Frontal cortex (tissue), 3 donors: ENCODE measurements at regions not wholly inside any gene's neighbourhood (a gene's known extent, or its start where the extent isn't known, plus 50 kb on each side); places are given as distances from the start of the nearest gene placed in this dataset.
"Not testable (repeated sequence)": the region's sequence is repeated elsewhere in the genome, so short reads cannot be mapped to it uniquely, and the experiment has no call there.

Experiments used
- DNase-seq, 2 donors: peaks; one replicate each; pipeline ENCODE4 v3.0.0; 2012; ENCODE audit warnings: low spot score in 2 of 2
- FAIRE-seq: peaks from 2 replicates; lab custom pipeline; 2012; peaks lifted over from hg19 to GRCh38; lab: Jason Lieb, UNC
- donor health status: control.
- donor health status: control.
- donor health status: control.

GRCh38 chr5:99272576-99272975 is 343.8 kb upstream of the CHD1 start:
- FAIRE-seq = no peak

GRCh38 chr5:99258819-99259218 is 330.0 kb upstream of the CHD1 start:
- FAIRE-seq (no peak), DNase-seq (no peak)

More at GRCh38 chr5:99272576-99272975, 343.8 kb upstream of the CHD1 start:
- no peak for DNase-seq

GRCh38 chr5:99248066-99248465 is 319.3 kb upstream of the CHD1 start:
- no peak for DNase-seq
- no peak for FAIRE-seq

GRCh38 chr5:99247346-99247745 is 318.5 kb upstream of the CHD1 start:
- DNase-seq (no peak), FAIRE-seq (no peak)

GRCh38 chr5:99243111-99243510 is 314.3 kb upstream of the CHD1 start:
- DNase-seq = no peak
- FAIRE-seq = no peak

- DNase-seq = no peak
- no peak for FAIRE-seq
These were observed 311.1 kb upstream of the CHD1 start for GRCh38 chr5:99239826-99240360.

- DNase-seq (no peak), FAIRE-seq (no peak)
These were observed 262.5 kb upstream of the CHD1 start for GRCh38 chr5:99191206-99191745.

GRCh38 chr5:99187611-99188010 is 258.8 kb upstream of the CHD1 start:
- DNase-seq = no peak
- FAIRE-seq = no peak

- FAIRE-seq = no peak
These were observed 250.4 kb upstream of the CHD1 start for GRCh38 chr5:99179206-99179605.

GRCh38 chr5:99177796-99178195 is 249.0 kb upstream of the CHD1 start:
- no peak for DNase-seq
- FAIRE-seq = no peak

More at GRCh38 chr5:99179206-99179605, 250.4 kb upstream of the CHD1 start:
- no peak for DNase-seq

- DNase-seq = no peak
- FAIRE-seq = no peak
These were observed 247.4 kb upstream of the CHD1 start for GRCh38 chr5:99176186-99176585.

GRCh38 chr5:99169309-99169708 is 240.5 kb upstream of the CHD1 start:
- DNase-seq = no peak
- FAIRE-seq = no peak

GRCh38 chr5:99161538-99161937 is 232.7 kb upstream of the CHD1 start:
- not testable (repeated sequence) for DNase-seq, FAIRE-seq

GRCh38 chr5:99156688-99157087 is 227.9 kb upstream of the CHD1 start:
- FAIRE-seq (no peak), DNase-seq (no peak)

- not testable (repeated sequence) for DNase-seq, FAIRE-seq
These were observed 214.5 kb upstream of the CHD1 start for GRCh38 chr5:99143283-99143795.

- no peak for FAIRE-seq
- DNase-seq = no peak
These were observed 212.8 kb upstream of the CHD1 start for GRCh38 chr5:99141534-99142128.

- FAIRE-seq = no peak
- no peak for DNase-seq
These were observed 210.1 kb upstream of the CHD1 start for GRCh38 chr5:99138911-99139310.

- DNase-seq (no peak), FAIRE-seq (no peak)
These were observed 205.1 kb upstream of the CHD1 start for GRCh38 chr5:99133921-99134320.

GRCh38 chr5:99129768-99130501 is 201.1 kb upstream of the CHD1 start:
- no peak for DNase-seq
- no peak for FAIRE-seq

GRCh38 chr5:99122976-99123375 is 194.2 kb upstream of the CHD1 start:
- DNase-seq = no peak
- FAIRE-seq = no peak

GRCh38 chr5:99119326-99119725 is 190.5 kb upstream of the CHD1 start:
- FAIRE-seq (no peak), DNase-seq (no peak)
